ENCODE measurements at regions not wholly inside any gene's neighbourhood (a gene's known extent, or its start where the extent isn't known, plus 50 kb on each side); places are given as distances from the start of the nearest gene placed in this dataset.

DNA sequence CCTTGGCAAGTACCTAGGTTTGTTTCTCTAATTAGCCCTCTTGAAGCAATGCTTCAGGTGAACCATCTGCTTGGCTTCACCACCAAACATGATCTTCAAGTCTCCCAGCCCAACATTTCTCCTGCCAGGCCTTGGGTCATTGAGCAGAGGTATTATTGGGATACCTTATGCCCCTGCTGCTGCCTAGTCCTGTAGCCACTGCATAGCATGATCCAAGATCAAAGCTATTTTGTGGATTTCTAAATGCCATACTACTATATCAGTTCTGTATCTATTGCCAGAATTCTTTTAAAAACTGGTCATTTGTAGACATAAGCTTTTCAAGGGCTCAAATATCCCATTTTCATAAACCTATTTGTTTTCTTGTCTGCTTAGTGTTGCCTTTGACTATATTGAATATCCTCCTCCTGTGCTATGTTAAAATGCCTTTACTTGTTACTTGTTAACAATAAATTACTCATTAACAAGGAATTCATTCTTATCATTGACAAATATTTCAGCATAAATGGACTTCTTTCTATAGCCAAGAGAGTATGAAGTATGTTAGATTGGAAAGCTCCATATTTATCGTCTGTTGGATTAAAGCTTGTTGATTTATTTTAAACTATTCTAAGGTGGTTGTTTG, 204.5 kb upstream of the RBBP8 start:
- TF ChIP-seq, protein P1, sequence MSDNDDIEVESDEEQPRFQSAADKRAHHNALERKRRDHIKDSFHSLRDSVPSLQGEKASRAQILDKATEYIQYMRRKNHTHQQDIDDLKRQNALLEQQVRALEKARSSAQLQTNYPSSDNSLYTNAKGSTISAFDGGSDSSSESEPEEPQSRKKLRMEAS (IDR thresholded peaks at IDR 0.05; ENCODE audit: low read depth, low read length): no peak
- no peak for TF ChIP-seq POLR2A (IDR thresholded peaks at IDR 0.05; ENCODE audit: extremely low read depth, insufficient read length)
- TF ChIP-seq, protein P2, sequence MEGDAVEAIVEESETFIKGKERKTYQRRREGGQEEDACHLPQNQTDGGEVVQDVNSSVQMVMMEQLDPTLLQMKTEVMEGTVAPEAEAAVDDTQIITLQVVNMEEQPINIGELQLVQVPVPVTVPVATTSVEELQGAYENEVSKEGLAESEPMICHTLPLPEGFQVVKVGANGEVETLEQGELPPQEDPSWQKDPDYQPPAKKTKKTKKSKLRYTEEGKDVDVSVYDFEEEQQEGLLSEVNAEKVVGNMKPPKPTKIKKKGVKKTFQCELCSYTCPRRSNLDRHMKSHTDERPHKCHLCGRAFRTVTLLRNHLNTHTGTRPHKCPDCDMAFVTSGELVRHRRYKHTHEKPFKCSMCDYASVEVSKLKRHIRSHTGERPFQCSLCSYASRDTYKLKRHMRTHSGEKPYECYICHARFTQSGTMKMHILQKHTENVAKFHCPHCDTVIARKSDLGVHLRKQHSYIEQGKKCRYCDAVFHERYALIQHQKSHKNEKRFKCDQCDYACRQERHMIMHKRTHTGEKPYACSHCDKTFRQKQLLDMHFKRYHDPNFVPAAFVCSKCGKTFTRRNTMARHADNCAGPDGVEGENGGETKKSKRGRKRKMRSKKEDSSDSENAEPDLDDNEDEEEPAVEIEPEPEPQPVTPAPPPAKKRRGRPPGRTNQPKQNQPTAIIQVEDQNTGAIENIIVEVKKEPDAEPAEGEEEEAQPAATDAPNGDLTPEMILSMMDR (IDR thresholded peaks at IDR 0.05; ENCODE audit: low read depth, low read length): no peak
- no peak for TF ChIP-seq MYC (IDR thresholded peaks at IDR 0.05; ENCODE audit: low read depth, low read length)
- no peak for DNase-seq (ENCODE audit: low read depth)
- no peak overlapping the region for H3K4me3 ChIP-seq (ENCODE audit: low read depth, low read length)

DNA sequence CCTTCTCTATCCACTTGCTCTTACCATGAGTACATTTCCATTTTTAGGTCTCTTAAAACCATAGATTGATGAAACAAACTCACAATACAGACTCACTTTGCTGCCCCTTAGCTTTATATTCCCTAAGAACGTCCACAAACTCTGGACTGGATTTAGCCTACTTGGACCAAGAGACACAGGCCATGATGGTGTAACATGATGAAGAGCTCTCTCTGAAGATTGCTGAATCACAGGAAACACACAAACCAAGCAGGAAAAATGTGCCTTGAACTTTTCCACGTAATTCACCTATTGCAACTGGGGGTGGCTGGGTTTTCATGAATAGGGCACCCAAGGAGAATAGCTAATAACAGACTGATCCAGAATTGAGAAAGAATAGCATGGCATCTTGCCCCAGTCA, 201.7 kb upstream of the RBBP8 start:
- DNase-seq (ENCODE audit: low read depth): no peak
- TF ChIP-seq POLR2A (IDR thresholded peaks at IDR 0.05; ENCODE audit: extremely low read depth, insufficient read length) (no peak), MYC (IDR thresholded peaks at IDR 0.05; ENCODE audit: low read depth, low read length) (no peak)
- TF ChIP-seq, protein P1 (IDR thresholded peaks at IDR 0.05; ENCODE audit: low read depth, low read length): no peak
- TF ChIP-seq, protein P2 (IDR thresholded peaks at IDR 0.05; ENCODE audit: low read depth, low read length): no peak

DNA sequence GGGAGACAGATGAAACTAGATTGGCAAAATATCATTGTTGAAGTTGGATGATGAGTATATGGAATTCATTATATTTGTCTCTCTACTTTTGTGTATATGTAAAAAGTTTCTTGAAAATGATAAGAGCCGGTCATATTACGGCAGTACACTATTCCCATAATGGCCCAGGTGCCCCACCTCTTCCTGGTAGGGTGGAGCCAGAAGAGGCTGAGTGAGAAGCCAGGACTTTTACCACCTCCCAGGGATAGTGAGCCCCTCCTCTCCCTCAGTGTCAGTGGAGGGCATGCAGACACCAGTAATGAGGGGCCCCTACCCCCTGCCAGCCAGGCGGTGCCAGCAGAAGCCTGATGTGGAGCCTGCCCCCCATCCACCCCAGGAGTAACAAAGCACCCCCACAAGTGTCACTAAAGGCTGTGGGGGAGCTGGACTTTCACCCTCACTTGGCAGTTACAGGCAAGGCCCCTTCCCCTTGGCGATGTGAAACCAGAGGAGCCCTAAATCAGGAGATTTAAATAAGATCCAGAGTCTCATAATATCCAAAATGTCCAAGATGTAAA, 198.9 kb upstream of the RBBP8 start:
- TF ChIP-seq, protein P1 (IDR thresholded peaks at IDR 0.05; ENCODE audit: low read depth, low read length): no peak
- TF ChIP-seq, protein P2 (IDR thresholded peaks at IDR 0.05; ENCODE audit: low read depth, low read length): no peak
- TF ChIP-seq POLR2A (IDR thresholded peaks at IDR 0.05; ENCODE audit: extremely low read depth, insufficient read length): no peak
- TF ChIP-seq MYC (IDR thresholded peaks at IDR 0.05; ENCODE audit: low read depth, low read length): no peak
- H3K4me3 ChIP-seq (ENCODE audit: low read depth, low read length): no peak overlapping the region
- DNase-seq (ENCODE audit: low read depth): no peak

More for the DNA sequence above, 201.7 kb upstream of the RBBP8 start:
- H3K4me3 ChIP-seq (ENCODE audit: low read depth, low read length): no peak overlapping the region

DNA sequence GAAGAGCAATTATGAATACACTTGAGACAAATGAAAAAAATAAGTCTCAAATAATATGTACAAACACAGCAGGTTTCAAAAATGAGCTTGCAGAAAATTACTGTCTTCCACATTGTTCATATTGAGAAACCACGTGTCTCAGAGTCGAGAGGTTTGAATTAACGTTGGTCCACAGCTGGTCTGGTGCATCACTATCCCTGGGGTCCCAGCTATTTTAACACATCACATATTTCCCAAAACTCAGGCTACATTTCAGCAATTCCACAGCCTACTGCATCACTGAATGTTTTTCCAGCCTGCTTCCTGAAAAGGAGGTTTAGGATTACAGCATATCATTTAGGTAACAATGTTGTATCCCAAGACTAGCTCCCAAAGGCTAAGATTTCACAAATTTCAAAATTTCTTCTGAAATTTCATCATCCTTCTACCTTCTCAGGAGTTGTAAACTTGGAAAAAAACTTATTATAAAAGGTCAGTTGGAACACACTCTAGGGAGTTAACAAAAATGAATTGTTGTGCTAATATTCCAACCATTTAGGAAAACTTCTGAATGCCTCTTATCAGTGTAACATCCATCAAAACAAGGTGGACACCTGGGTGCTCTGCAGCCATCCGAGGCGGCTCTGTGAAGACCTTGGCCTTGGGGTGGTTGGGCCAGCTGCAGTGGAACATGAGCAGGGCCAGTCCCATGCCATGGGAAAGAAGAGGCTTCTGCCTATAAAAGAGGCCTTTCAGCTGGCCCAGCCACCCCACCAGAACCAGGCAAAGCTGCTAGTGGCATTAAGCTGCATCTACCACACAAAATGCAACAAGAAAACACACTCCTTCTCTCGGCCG, 198.1 kb upstream of the RBBP8 start:
- no peak for DNase-seq (ENCODE audit: low read depth)
- no peak for TF ChIP-seq POLR2A (IDR thresholded peaks at IDR 0.05; ENCODE audit: extremely low read depth, insufficient read length)
- TF ChIP-seq, protein P2 (IDR thresholded peaks at IDR 0.05; ENCODE audit: low read depth, low read length): no peak
- H3K4me3 ChIP-seq (ENCODE audit: low read depth, low read length): no peak overlapping the region

DNA sequence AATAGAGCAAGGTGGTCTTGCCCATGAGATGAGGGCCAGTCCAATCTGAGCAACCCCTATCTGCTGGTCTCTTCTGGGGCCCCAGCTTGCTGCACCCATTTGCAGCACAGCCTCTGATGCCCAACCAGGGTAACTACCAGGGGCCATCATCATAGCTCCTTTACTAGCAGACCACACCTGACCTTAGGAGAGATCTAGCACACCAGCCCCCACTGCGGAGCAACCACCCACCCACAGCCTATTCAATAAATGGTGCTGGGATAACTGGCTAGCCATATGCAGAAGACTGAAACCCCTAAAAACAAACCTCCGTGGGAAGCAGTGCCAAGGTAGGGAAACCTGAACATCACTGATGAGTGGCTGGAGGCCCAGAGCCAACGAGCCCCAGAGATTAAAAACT, 196.1 kb upstream of the RBBP8 start:
- TF ChIP-seq, protein P1 (IDR thresholded peaks at IDR 0.05; ENCODE audit: low read depth, low read length): no peak
- TF ChIP-seq, protein P2 (IDR thresholded peaks at IDR 0.05; ENCODE audit: low read depth, low read length): no peak
- no peak overlapping the region for H3K4me3 ChIP-seq (ENCODE audit: low read depth, low read length)
- no peak for DNase-seq (ENCODE audit: low read depth)
